Neural progenitor cell (in vitro differentiated cells): ENCODE measurements at regions not wholly inside any gene's neighbourhood (a gene's known extent, or its start where the extent isn't known, plus 50 kb on each side); places are given as distances from the start of the nearest gene placed in this dataset.
A peak's percentile ranks its signal among the peaks of the same experiment; 100 is the strongest.

Source experiments
- DNase-seq: peaks from one replicate; pipeline ENCODE4 v3.0.0-alpha.2; 2016; ENCODE audit warnings: low spot score
- H2AFZ ChIP-seq: fragments of 200-600 bp; sonication (generic); replicated peaks from 2 replicates; pipeline ENCODE4 v1.6.1; 2016; ENCODE audit warnings: antibody characterized with exemption
- H3F3A ChIP-seq: fragments of 200-600 bp; sonication (generic); 2 replicates; pipeline ENCODE4 v1.6.1; 2016; ENCODE audit warnings: antibody characterized with exemption, low read depth
- H3K27ac ChIP-seq: fragments of 200-600 bp; sonication (generic); 2 replicates; pipeline ENCODE4 v1.5.1; 2016; ENCODE audit warnings: mild to moderate bottlenecking
- H3K27me3 ChIP-seq: fragments of 200-600 bp; sonication (generic); 2 replicates; pipeline ENCODE4 v1.6.1; 2016; ENCODE audit warnings: mild to moderate bottlenecking, moderate library complexity
- H3K36me3 ChIP-seq: fragments of 200-600 bp; sonication (generic); 2 replicates; pipeline ENCODE4 v1.5.1; 2016
- H3K4me1 ChIP-seq: fragments of 200-600 bp; sonication (generic); 2 replicates; pipeline ENCODE4 v1.6.1; 2016; ENCODE audit warnings: mixed run types
- H3K4me2 ChIP-seq: fragments of 200-600 bp; sonication (generic); 2 replicates; pipeline ENCODE4 v1.6.1; 2016
- H3K4me3 ChIP-seq: fragments of 200-600 bp; sonication (generic); 2 replicates; pipeline ENCODE4 v1.5.1; 2016
- H3K79me2 ChIP-seq: fragments of 200-600 bp; sonication (generic); 2 replicates; pipeline ENCODE4 v1.6.1; 2016; ENCODE audit warnings: low read depth
- H3K9ac ChIP-seq: fragments of 200-600 bp; sonication (generic); 2 replicates; pipeline ENCODE4 v1.6.1; 2016
- H3K9me3 ChIP-seq: fragments of 200-600 bp; sonication (generic); 2 replicates; pipeline ENCODE4 v1.5.1; 2016; ENCODE audit warnings: low read depth
- H4K20me1 ChIP-seq: fragments of 200-600 bp; sonication (generic); 2 replicates; pipeline ENCODE4 v1.6.1; 2016; ENCODE audit warnings: low read depth
- H3K27ac Mint-ChIP-seq: 3 replicates; pipeline ENCODE4 v1.8.0; 2021; ENCODE audit warnings: mixed read lengths
- H3K27me3 Mint-ChIP-seq: 2 replicates; pipeline ENCODE4 v1.8.0; 2022; ENCODE audit warnings: low read depth, mild to moderate bottlenecking, inconsistent platforms, moderate library complexity, mixed read lengths; ENCODE audit not compliant: insufficient read depth
- H3K36me3 Mint-ChIP-seq: 3 replicates; pipeline ENCODE4 v1.8.0; 2021; ENCODE audit warnings: mixed read lengths
- H3K4me1 Mint-ChIP-seq: 3 replicates; pipeline ENCODE4 v1.8.0; 2021; ENCODE audit warnings: mixed read lengths
- H3K4me3 Mint-ChIP-seq: 3 replicates; pipeline ENCODE4 v1.8.0; 2021; ENCODE audit warnings: mild to moderate bottlenecking, moderate library complexity, mixed read lengths
- H3K9me3 Mint-ChIP-seq: 3 replicates; pipeline ENCODE4 v1.8.0; 2020; ENCODE audit warnings: mixed read lengths
- CTCF ChIP-seq: fragments of 200-600 bp; sonication (generic); IDR thresholded peaks from 2 replicates; pipeline ENCODE4 v1.5.1; 2017; ENCODE audit warnings: antibody characterized with exemption, mild to moderate bottlenecking
- EZH2 ChIP-seq: fragments of 200-600 bp; sonication (generic); IDR thresholded peaks from 2 replicates; pipeline ENCODE4 v1.6.1; 2017; ENCODE audit warnings: antibody characterized with exemption, mild to moderate bottlenecking, moderate library complexity
- EZH2phosphoT487 ChIP-seq: fragments of 200-600 bp; sonication (generic); IDR thresholded peaks from 2 replicates; pipeline ENCODE4 v1.6.1; 2017; ENCODE audit warnings: antibody characterized with exemption

- H3K36me3 ChIP-seq: no peaks in the 10 kb centered on the region
- no peak overlapping the region for H3K4me3 ChIP-seq
- no peak overlapping the region for H2AFZ ChIP-seq
- no peaks in the 10 kb centered on the region for H3K9me3 ChIP-seq
- Mint-ChIP-seq H3K36me3 (no peaks in the 10 kb centered on the region), H3K9me3 (no peaks in the 10 kb centered on the region), H3K4me3 (no peak overlapping the region), H3K27me3 (peaks cover 6% of the 10 kb centered on the region), H3K4me1 (peaks cover 14% of the 10 kb centered on the region), H3K27ac (no peak overlapping the region)
- no peak overlapping the region for H3K4me2 ChIP-seq
- TF ChIP-seq EZH2: no peak
- TF ChIP-seq CTCF: no peak
- TF ChIP-seq EZH2phosphoT487: no peak
- H3K27ac ChIP-seq: no peak overlapping the region
- H3K79me2 ChIP-seq: no peaks in the 10 kb centered on the region
- DNase-seq: no peak
- H3K9ac ChIP-seq: no peak overlapping the region
- peaks cover 9% of the 10 kb centered on the region for H3K4me1 ChIP-seq
- no peaks in the 10 kb centered on the region for H4K20me1 ChIP-seq
- H3K27me3 ChIP-seq: no peaks in the 10 kb centered on the region
- H3F3A ChIP-seq: no peaks in the 10 kb centered on the region
Measured at GRCh38 chr1:34611571-34611970, 143.3 kb upstream of the GJB5 start.

- TF ChIP-seq EZH2phosphoT487: no peak
- TF ChIP-seq CTCF: no peak
- no peak for TF ChIP-seq EZH2
- Histone ChIP-seq H3K79me2 (no peaks in the 10 kb centered on the region), H3F3A (no peaks in the 10 kb centered on the region), H3K27me3 (no peaks in the 10 kb centered on the region), H3K4me3 (no peak overlapping the region), H3K4me1 (peaks cover 9% of the 10 kb centered on the region), H3K9ac (no peak overlapping the region), H2AFZ (no peak overlapping the region), H4K20me1 (no peaks in the 10 kb centered on the region), H3K36me3 (no peaks in the 10 kb centered on the region), H3K9me3 (no peaks in the 10 kb centered on the region), H3K4me2 (peak overlapping the region; percentile 3), H3K27ac (no peak overlapping the region)
- Mint-ChIP-seq H3K27ac (no peak overlapping the region), H3K9me3 (no peaks in the 10 kb centered on the region), H3K36me3 (no peaks in the 10 kb centered on the region), H3K4me3 (no peak overlapping the region), H3K4me1 (peaks cover 11% of the 10 kb centered on the region), H3K27me3 (peaks cover 6% of the 10 kb centered on the region)
- peak; percentile 24 for DNase-seq
Measured at GRCh38 chr1:34612091-34612827, 142.6 kb upstream of the GJB5 start.

- H3K27me3 Mint-ChIP-seq: peaks cover 10% of the 10 kb centered on the region
- peaks cover 3% of the 10 kb centered on the region for H3K4me1 ChIP-seq
- no peak overlapping the region for H3K9ac ChIP-seq
- no peaks in the 10 kb centered on the region for H4K20me1 ChIP-seq
- H2AFZ ChIP-seq: no peak overlapping the region
- no peaks in the 10 kb centered on the region for H3K79me2 ChIP-seq
- no peaks in the 10 kb centered on the region for H3K36me3 Mint-ChIP-seq
- TF ChIP-seq CTCF (no peak), EZH2 (no peak), EZH2phosphoT487 (no peak)
- no peak overlapping the region for H3K4me3 Mint-ChIP-seq
- no peaks in the 10 kb centered on the region for H3K9me3 ChIP-seq
- H3K27ac ChIP-seq: no peak overlapping the region
- no peak overlapping the region for H3K27ac Mint-ChIP-seq
- H3K9me3 Mint-ChIP-seq: no peaks in the 10 kb centered on the region
- H3K4me1 Mint-ChIP-seq: no peaks in the 10 kb centered on the region
- H3K36me3 ChIP-seq: no peaks in the 10 kb centered on the region
- H3K27me3 ChIP-seq: no peaks in the 10 kb centered on the region
- no peak overlapping the region for H3K4me2 ChIP-seq
- DNase-seq: no peak
- H3F3A ChIP-seq: no peaks in the 10 kb centered on the region
- no peak overlapping the region for H3K4me3 ChIP-seq
Measured at GRCh38 chr1:34617321-34618118, 137.3 kb upstream of the GJB5 start.
